Trophoblast cell (in vitro differentiated cells and primary cell): ENCODE measurements at regions not wholly inside any gene's neighbourhood (a gene's known extent, or its start where the extent isn't known, plus 50 kb on each side); places are given as distances from the start of the nearest gene placed in this dataset.

ENCODE experiments used
- DNase-seq, 2 donors: peaks; one replicate each; pipeline ENCODE4 v3.0.0-alpha.2; 2016
- H2AFZ ChIP-seq: 2 replicates; pipeline ENCODE4 v1.6.1; 2013; ENCODE audit warnings: low read length, moderate library complexity, mild to moderate bottlenecking; ENCODE audit not compliant: insufficient read depth, poor library complexity
- H2AK5ac ChIP-seq: 2 replicates; pipeline ENCODE4 v1.6.1; 2013; ENCODE audit warnings: mild to moderate bottlenecking, low read length
- H2BK120ac ChIP-seq: 2 replicates; pipeline ENCODE4 v1.6.1; 2013; ENCODE audit warnings: low read length, mild to moderate bottlenecking, moderate library complexity; ENCODE audit not compliant: insufficient read depth, poor library complexity
- H2BK12ac ChIP-seq: 2 replicates; pipeline ENCODE4 v1.6.1; 2013; ENCODE audit warnings: mild to moderate bottlenecking, low read length, moderate library complexity
- H2BK5ac ChIP-seq: 2 replicates; pipeline ENCODE4 v1.6.1; 2013; ENCODE audit warnings: low read length, low read depth, moderate library complexity, mild to moderate bottlenecking; ENCODE audit not compliant: poor library complexity
- H3K14ac ChIP-seq: 2 replicates; pipeline ENCODE4 v1.6.1; 2013; ENCODE audit warnings: mild to moderate bottlenecking, low read length
- H3K18ac ChIP-seq: 2 replicates; pipeline ENCODE4 v1.6.1; 2013; ENCODE audit warnings: mild to moderate bottlenecking, low read length
- H3K23ac ChIP-seq: 2 replicates; pipeline ENCODE4 v1.6.1; 2013; ENCODE audit warnings: low read length
- H3K27ac ChIP-seq: 2 replicates; pipeline ENCODE4 v1.5.1; 2013; ENCODE audit warnings: low read depth, mild to moderate bottlenecking, inconsistent platforms, low read length, moderate library complexity
- H3K27me3 ChIP-seq: 2 replicates; pipeline ENCODE4 v1.6.1; 2013; ENCODE audit warnings: inconsistent platforms, mild to moderate bottlenecking, low read length, moderate library complexity; ENCODE audit not compliant: insufficient read depth
- H3K36me3 ChIP-seq, 2 experiments: 1 replicate in 1 of 2; 2 replicates in 1 of 2; pipeline ENCODE4 v1.6.1; 2013; ENCODE audit warnings: low read length in 2 of 2, mild to moderate bottlenecking in 2 of 2, moderate library complexity in 1 of 2; ENCODE audit not compliant: insufficient read depth in 2 of 2, control insufficient read depth in 1 of 2
- H3K4ac ChIP-seq: 2 replicates; pipeline ENCODE4 v1.6.1; 2013; ENCODE audit warnings: low read depth, mild to moderate bottlenecking, low read length, moderate library complexity
- H3K4me1 ChIP-seq, 2 experiments: 1 replicate in 1 of 2; 2 replicates in 1 of 2; pipeline ENCODE4 v1.6.1; 2013; ENCODE audit warnings: low read length in 2 of 2, mild to moderate bottlenecking in 2 of 2, moderate library complexity in 1 of 2; ENCODE audit not compliant: insufficient read depth in 2 of 2, control insufficient read depth in 1 of 2
- H3K4me2 ChIP-seq: 2 replicates; pipeline ENCODE4 v1.6.1; 2013; ENCODE audit warnings: inconsistent platforms, mild to moderate bottlenecking, low read length, moderate library complexity
- H3K4me3 ChIP-seq: 2 replicates; pipeline ENCODE4 v1.5.1; 2013; ENCODE audit warnings: mild to moderate bottlenecking, low read depth, low read length, inconsistent platforms
- H3K79me1 ChIP-seq: one replicate; pipeline ENCODE4 v1.6.1; 2013; ENCODE audit warnings: low read length
- H3K79me2 ChIP-seq: 2 replicates; pipeline ENCODE4 v1.6.1; 2013; ENCODE audit warnings: low read length, mild to moderate bottlenecking; ENCODE audit not compliant: control insufficient read depth, insufficient read depth, poor library complexity
- H3K9ac ChIP-seq: 2 replicates; pipeline ENCODE4 v1.6.1; 2013; ENCODE audit warnings: mild to moderate bottlenecking, low read length
- H3K9me3 ChIP-seq: 2 replicates; pipeline ENCODE4 v1.6.1; 2013; ENCODE audit warnings: low read depth, mild to moderate bottlenecking, control low read depth, inconsistent platforms, low read length; ENCODE audit not compliant: insufficient read depth
- H4K12ac ChIP-seq: 2 replicates; pipeline ENCODE4 v1.6.1; 2013; ENCODE audit warnings: low read depth, mild to moderate bottlenecking, low read length, moderate library complexity
- H4K8ac ChIP-seq: 2 replicates; pipeline ENCODE4 v1.6.1; 2013; ENCODE audit warnings: low read depth, mild to moderate bottlenecking, low read length, moderate library complexity
- H4K91ac ChIP-seq: one replicate; pipeline ENCODE4 v1.6.1; 2013; ENCODE audit warnings: low read depth, mild to moderate bottlenecking, low read length, moderate library complexity
- WGBS: extraction: QIAGEN DNeasy Blood & Tissue Kit; methylation state at CpG from one replicate; pipeline ENCODE4 v1.1.7; 2013; ENCODE audit warnings: missing lambda C conversion rate; ENCODE audit not compliant: insufficient read length, insufficient coverage; ENCODE audit errors: extremely low coverage; 5-methylcytosine and 5-hydroxymethylcytosine counted together

DNA sequence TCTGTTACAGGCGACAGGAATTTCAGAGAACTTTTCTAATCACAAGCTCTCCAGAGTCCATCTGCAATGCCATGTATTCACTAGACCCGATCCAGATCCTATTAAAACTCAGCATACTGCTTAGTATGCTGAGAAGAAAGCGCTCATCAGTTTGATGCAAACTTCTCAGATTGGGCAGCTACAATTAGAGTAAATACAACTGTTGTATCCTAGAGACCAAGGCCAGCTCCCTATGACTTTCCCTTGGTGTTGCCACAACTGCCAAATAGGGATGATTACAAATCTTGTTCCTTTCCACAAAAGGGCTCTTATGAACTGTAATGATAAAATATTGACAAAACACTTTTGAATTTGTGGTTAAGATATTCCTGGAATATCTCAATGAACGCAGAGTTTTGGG lies 191.2 kb downstream of the SPRY2 start:
- no peak for DNase-seq
- Histone ChIP-seq H3K4me3 (no peak overlapping the region), H3K14ac (no peak overlapping the region), H2AK5ac (no peak overlapping the region), H4K91ac (no peak overlapping the region), H4K8ac (no peak overlapping the region), H2BK120ac (no peak overlapping the region), H2BK5ac (no peak overlapping the region), H2BK12ac (no peak overlapping the region), H3K23ac (no peak overlapping the region), H3K4ac (no peak overlapping the region), H3K18ac (no peak overlapping the region), H3K79me1 (no peaks in the 10 kb centered on the region), H3K4me2 (no peak overlapping the region), H3K36me3 (no peaks in the 10 kb centered on the region), H3K27me3 (no peaks in the 10 kb centered on the region), H4K12ac (no peak overlapping the region), H3K4me1 (peaks cover 0 to 1% of the 10 kb centered on the region in 2 experiments), H3K9me3 (no peaks in the 10 kb centered on the region), H3K79me2 (no peaks in the 10 kb centered on the region), H3K27ac (no peak overlapping the region), H2AFZ (no peak overlapping the region), H3K9ac (no peak overlapping the region)
- WGBS: no CpG with 5 or more reads among the region's 4 CpGs

DNA sequence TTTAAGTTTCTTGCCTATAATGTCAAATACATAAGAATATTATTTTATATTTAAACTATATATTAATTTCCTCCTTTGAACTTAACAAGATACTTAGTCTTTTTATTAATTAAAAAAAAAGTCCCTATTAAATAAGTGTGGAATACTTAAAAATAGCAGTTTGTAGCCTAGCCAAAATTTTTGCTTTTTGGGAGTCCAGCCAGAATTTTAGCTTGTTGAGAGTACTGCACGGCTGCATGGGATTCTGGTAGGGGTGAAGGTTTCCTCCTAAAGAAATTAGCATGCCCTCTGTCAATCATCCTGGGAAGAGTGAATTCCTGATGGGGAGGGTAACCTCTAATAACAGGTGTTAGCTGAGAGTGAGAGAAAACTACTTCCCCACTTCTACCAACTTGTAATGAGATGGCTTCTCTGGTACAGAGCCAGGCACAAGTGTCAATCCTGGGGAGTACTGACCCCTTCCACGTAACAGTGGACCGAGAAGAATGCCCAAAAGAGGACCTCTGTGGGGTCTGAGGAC lies 195.7 kb downstream of the SPRY2 start:
- Histone ChIP-seq H3K9ac (no peak overlapping the region), H3K14ac (no peak overlapping the region), H3K4ac (no peak overlapping the region), H2AK5ac (no peak overlapping the region), H2AFZ (no peak overlapping the region), H4K12ac (no peak overlapping the region), H2BK120ac (no peak overlapping the region), H4K8ac (no peak overlapping the region), H3K79me2 (no peaks in the 10 kb centered on the region), H3K4me1 (no peaks in the 10 kb centered on the region), H3K23ac (no peak overlapping the region), H2BK12ac (no peak overlapping the region), H3K4me2 (no peak overlapping the region), H3K27me3 (no peaks in the 10 kb centered on the region), H2BK5ac (no peak overlapping the region), H3K36me3 (no peaks in the 10 kb centered on the region), H3K9me3 (no peaks in the 10 kb centered on the region), H4K91ac (no peak overlapping the region), H3K79me1 (no peaks in the 10 kb centered on the region), H3K27ac (no peak overlapping the region), H3K4me3 (no peak overlapping the region), H3K18ac (no peak overlapping the region)
- no CpG with 5 or more reads among the region's 3 CpGs for whole genome bisulfite sequencing
- no peak for DNase-seq

DNA sequence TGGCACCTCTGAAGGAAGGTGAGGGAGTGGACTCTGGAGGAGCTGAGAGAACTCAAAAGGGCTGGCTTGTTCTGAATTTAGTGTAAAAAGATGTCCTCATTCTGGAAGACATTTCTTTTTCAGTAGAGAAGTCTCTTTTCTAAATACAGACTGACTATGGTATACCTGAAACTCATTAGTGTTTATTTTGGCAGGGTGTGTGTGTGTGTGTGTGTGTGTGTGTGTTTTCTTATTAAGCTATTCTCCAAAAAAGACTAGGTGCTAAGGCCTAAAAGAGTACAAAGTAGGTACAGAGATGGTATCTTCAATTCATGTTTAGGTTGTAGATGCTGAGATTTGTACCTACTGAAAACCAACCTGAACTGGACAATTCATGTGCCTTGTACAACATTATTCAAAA lies 196.4 kb downstream of the SPRY2 start:
- Histone ChIP-seq H2AK5ac (no peak overlapping the region), H4K91ac (no peak overlapping the region), H3K4ac (no peak overlapping the region), H3K9ac (no peak overlapping the region), H3K27me3 (no peaks in the 10 kb centered on the region), H3K9me3 (no peaks in the 10 kb centered on the region), H3K79me1 (no peaks in the 10 kb centered on the region), H2BK120ac (no peak overlapping the region), H3K14ac (no peak overlapping the region), H2AFZ (no peak overlapping the region), H4K8ac (no peak overlapping the region), H3K18ac (no peak overlapping the region), H3K4me2 (no peak overlapping the region), H2BK12ac (no peak overlapping the region), H3K36me3 (no peaks in the 10 kb centered on the region), H4K12ac (no peak overlapping the region), H3K27ac (no peak overlapping the region), H3K4me3 (no peak overlapping the region), H3K23ac (no peak overlapping the region), H2BK5ac (no peak overlapping the region), H3K4me1 (no peaks in the 10 kb centered on the region), H3K79me2 (no peaks in the 10 kb centered on the region)
- no peak for DNase-seq

DNA sequence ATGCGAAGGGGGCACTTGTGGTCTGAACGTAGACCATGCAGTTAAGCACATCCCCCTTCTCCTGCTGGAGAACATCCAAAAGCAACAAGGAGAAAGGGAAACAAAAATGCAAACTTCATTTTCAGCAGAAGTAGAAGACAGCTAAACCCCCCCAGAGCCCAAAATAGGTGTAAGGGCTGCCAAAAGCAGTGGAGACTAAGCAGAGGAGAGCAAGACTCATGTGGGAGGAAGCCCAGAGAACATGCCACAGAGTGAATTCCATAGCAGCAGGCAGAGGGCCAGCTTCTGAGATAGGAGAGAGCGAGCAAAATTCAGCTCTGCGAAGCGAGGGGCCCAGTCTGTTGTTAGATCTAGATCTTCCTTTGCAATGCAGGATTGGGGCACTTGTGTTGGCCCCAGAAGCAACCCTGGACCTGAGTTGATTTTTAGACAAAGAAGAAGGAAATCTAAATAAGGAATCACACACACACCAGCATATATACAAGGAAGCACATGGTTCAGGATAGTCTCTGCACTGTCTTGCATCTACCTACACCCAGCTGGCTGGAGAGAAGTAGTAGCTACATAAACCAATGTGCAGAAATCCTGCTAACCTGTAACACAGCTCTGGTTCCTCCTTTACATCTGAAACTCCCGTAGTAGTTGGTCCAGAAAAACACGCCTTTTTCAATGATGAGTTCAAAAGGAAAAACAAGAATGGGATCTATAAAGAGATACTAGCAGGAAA lies 199.6 kb downstream of the SPRY2 start:
- H3K4me1 ChIP-seq: no peaks in the 10 kb centered on the region
- H3K4ac ChIP-seq: no peak overlapping the region
- no peak overlapping the region for H4K8ac ChIP-seq
- no peak overlapping the region for H4K91ac ChIP-seq
- H2BK12ac ChIP-seq: no peak overlapping the region
- H3K23ac ChIP-seq: no peak overlapping the region
- no peak overlapping the region for H3K4me3 ChIP-seq
- no peak for DNase-seq
- no peak overlapping the region for H2AFZ ChIP-seq
- H2BK5ac ChIP-seq: no peak overlapping the region
- H3K36me3 ChIP-seq: no peaks in the 10 kb centered on the region
- no CpG with 5 or more reads among the region's 7 CpGs for WGBS
- no peak overlapping the region for H3K27ac ChIP-seq
- H3K9me3 ChIP-seq: no peaks in the 10 kb centered on the region
- H4K12ac ChIP-seq: no peak overlapping the region
- no peak overlapping the region for H3K18ac ChIP-seq
- no peak overlapping the region for H2AK5ac ChIP-seq
- no peaks in the 10 kb centered on the region for H3K79me1 ChIP-seq
- no peaks in the 10 kb centered on the region for H3K79me2 ChIP-seq
- no peak overlapping the region for H2BK120ac ChIP-seq
- no peak overlapping the region for H3K4me2 ChIP-seq
- no peak overlapping the region for H3K9ac ChIP-seq
- no peak overlapping the region for H3K14ac ChIP-seq
- H3K27me3 ChIP-seq: no peaks in the 10 kb centered on the region
